GM18498 (cell line): ENCODE measurements at regions not wholly inside any gene's neighbourhood (a gene's known extent, or its start where the extent isn't known, plus 50 kb on each side); places are given as distances from the start of the nearest gene placed in this dataset.
"Not testable (repeated sequence)": the region's sequence is repeated elsewhere in the genome, so short reads cannot be mapped to it uniquely, and the experiment has no call there.

Experiments
- ATAC-seq: cut with Tn5 transposase; IDR thresholded peaks from one replicate; pipeline ENCODE4 v1.9.1; 2021; ENCODE audit warnings: mild to moderate bottlenecking, moderate library complexity; ENCODE audit not compliant: unreplicated experiment

DNA sequence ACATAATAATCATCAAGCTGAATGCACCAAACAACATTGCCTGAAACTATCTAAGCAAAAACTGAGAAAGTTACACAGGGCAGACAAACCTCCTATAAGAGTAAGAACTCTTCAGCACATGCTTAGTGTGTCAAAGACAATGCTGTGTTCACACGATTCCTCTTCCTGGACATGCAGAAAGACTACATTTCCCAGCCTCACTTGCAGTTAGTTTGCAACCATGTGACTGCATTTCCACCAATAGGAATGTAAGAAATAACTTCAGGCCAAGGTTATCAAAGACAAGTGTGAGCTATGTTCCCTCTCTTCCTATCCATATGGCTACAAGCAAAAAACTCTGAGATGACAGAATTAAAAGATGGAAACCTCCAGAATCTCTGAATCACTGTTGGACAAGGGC lies 109.8 kb downstream of the OTOP1 start:
- not testable (repeated sequence) for ATAC-seq

DNA sequence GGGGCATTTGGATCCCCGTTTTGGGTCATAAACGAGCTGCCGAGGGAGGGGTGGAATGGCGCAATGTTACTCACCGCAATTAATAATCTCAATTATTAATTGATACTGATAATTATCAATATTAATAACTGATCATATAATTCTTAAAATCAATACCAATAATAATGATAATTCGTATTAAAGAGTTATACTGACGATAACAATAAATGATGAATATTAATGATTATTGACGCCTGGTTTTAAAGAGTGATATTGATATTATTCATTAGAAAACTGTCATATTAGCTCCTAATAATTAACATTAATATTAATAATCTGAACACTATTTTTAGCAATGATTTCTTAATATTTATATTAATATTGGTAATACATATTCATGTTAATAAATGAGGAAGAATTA lies 92.4 kb downstream of the OTOP1 start:
- not testable (repeated sequence) for ATAC-seq

GRCh38 chr4:4136621-4137020 lies 90.1 kb downstream of the OTOP1 start:
- ATAC-seq = not testable (repeated sequence)
